ENCODE measurements at regions not wholly inside any gene's neighbourhood (a gene's known extent, or its start where the extent isn't known, plus 50 kb on each side); places are given as distances from the start of the nearest gene placed in this dataset.
A peak's percentile ranks its signal among the peaks of the same experiment; 100 is the strongest.
"Not testable (repeated sequence)": the region's sequence is repeated elsewhere in the genome, so short reads cannot be mapped to it uniquely, and the experiment has no call there.

GRCh38 chr1:116819081-116819480 lies 64.9 kb downstream of the CD2 start:
- DNase-seq, result no peak

- no peak for DNase-seq
Measured at GRCh38 chr1:116820369-116820768, 66.1 kb downstream of the CD2 start.

GRCh38 chr1:116821763-116822162 lies 67.5 kb downstream of the CD2 start:
- DNase-seq, result no peak

GRCh38 chr1:116824631-116825206 lies 70.5 kb downstream of the CD2 start:
- no peak for DNase-seq

GRCh38 chr1:116825207-116825719 lies 71.0 kb downstream of the CD2 start:
- no peak for DNase-seq

GRCh38 chr1:116825720-116826438 lies 71.6 kb downstream of the CD2 start:
- DNase-seq, result no peak

- DNase-seq, result peak; percentile 43
Measured at GRCh38 chr1:116826818-116827606, 72.8 kb downstream of the CD2 start.

- DNase-seq, result no peak
Measured at GRCh38 chr1:116827607-116828105, 73.4 kb downstream of the CD2 start.

GRCh38 chr1:116832308-116832931 lies 77.3 kb upstream of the PTGFRN start:
- no peak for DNase-seq

GRCh38 chr1:116832932-116833578 lies 76.7 kb upstream of the PTGFRN start:
- no peak for DNase-seq

GRCh38 chr1:116833718-116834117 lies 76.0 kb upstream of the PTGFRN start:
- no peak for DNase-seq

GRCh38 chr1:116834595-116834994 lies 75.1 kb upstream of the PTGFRN start:
- DNase-seq, result no peak

- no peak for DNase-seq
Measured at GRCh38 chr1:116835161-116835560, 74.6 kb upstream of the PTGFRN start.

GRCh38 chr1:116836099-116836498 lies 73.6 kb upstream of the PTGFRN start:
- no peak for DNase-seq

GRCh38 chr1:116841569-116842344 lies 68.0 kb upstream of the PTGFRN start:
- DNase-seq, result no peak

- DNase-seq, result no peak
Measured at GRCh38 chr1:116842654-116843053, 67.1 kb upstream of the PTGFRN start.

- no peak for DNase-seq
Measured at GRCh38 chr1:116844775-116845174, 64.9 kb upstream of the PTGFRN start.

GRCh38 chr1:116847190-116847589 lies 62.5 kb upstream of the PTGFRN start:
- no peak for DNase-seq

GRCh38 chr1:116847688-116848531 lies 61.8 kb upstream of the PTGFRN start:
- no peak for DNase-seq

GRCh38 chr1:116850436-116850835 lies 59.3 kb upstream of the PTGFRN start:
- DNase-seq, result no peak

GRCh38 chr1:116851189-116851588 lies 58.5 kb upstream of the PTGFRN start:
- DNase-seq, result not testable (repeated sequence)
